HG02943 (cell line): ENCODE measurements at regions not wholly inside any gene's neighbourhood (a gene's known extent, or its start where the extent isn't known, plus 50 kb on each side); places are given as distances from the start of the nearest gene placed in this dataset.
"Not testable (repeated sequence)": the region's sequence is repeated elsewhere in the genome, so short reads cannot be mapped to it uniquely, and the experiment has no call there.

Source experiments
- ATAC-seq: cut with Tn5 transposase; IDR thresholded peaks from one replicate; pipeline ENCODE4 v1.9.1; 2021; ENCODE audit warnings: mild to moderate bottlenecking, low read depth, moderate library complexity; ENCODE audit not compliant: unreplicated experiment

GRCh38 chr18:1604751-1605150 is 700.1 kb downstream of the ADCYAP1 start:
- ATAC-seq = no peak

GRCh38 chr18:1618364-1618763 is 713.7 kb downstream of the ADCYAP1 start:
- ATAC-seq = no peak

- no peak for ATAC-seq
Measured at GRCh38 chr18:1619507-1619906, 714.8 kb downstream of the ADCYAP1 start.

- no peak for ATAC-seq
Measured at GRCh38 chr18:1624612-1625011, 719.9 kb downstream of the ADCYAP1 start.

GRCh38 chr18:1627494-1627893 is 722.8 kb downstream of the ADCYAP1 start:
- ATAC-seq = no peak

GRCh38 chr18:1648712-1649111 is 744.0 kb downstream of the ADCYAP1 start:
- no peak for ATAC-seq

- no peak for ATAC-seq
Measured at GRCh38 chr18:1652018-1652417, 747.3 kb downstream of the ADCYAP1 start.

- ATAC-seq = no peak
Measured at GRCh38 chr18:1653873-1654272, 749.2 kb downstream of the ADCYAP1 start.

GRCh38 chr18:1657876-1658275 is 753.2 kb downstream of the ADCYAP1 start:
- no peak for ATAC-seq

- no peak for ATAC-seq
Measured at GRCh38 chr18:1658908-1659566, 754.4 kb downstream of the ADCYAP1 start.

- ATAC-seq = no peak
Measured at GRCh38 chr18:1663879-1664705, 759.4 kb downstream of the ADCYAP1 start.

- no peak for ATAC-seq
Measured at GRCh38 chr18:1665079-1665478, 760.4 kb downstream of the ADCYAP1 start.

- no peak for ATAC-seq
Measured at GRCh38 chr18:1668279-1668678, 763.6 kb downstream of the ADCYAP1 start.

- not testable (repeated sequence) for ATAC-seq
Measured at GRCh38 chr18:1671710-1672109, 767.0 kb downstream of the ADCYAP1 start.

- ATAC-seq = no peak
Measured at GRCh38 chr18:1676387-1676786, 771.7 kb downstream of the ADCYAP1 start.

GRCh38 chr18:1680108-1680507 is 775.4 kb downstream of the ADCYAP1 start:
- ATAC-seq = no peak

GRCh38 chr18:1691863-1692262 is 787.2 kb downstream of the ADCYAP1 start:
- no peak for ATAC-seq

- no peak for ATAC-seq
Measured at GRCh38 chr18:1708006-1708405, 803.3 kb downstream of the ADCYAP1 start.

GRCh38 chr18:1710114-1710513 is 805.4 kb downstream of the ADCYAP1 start:
- no peak for ATAC-seq

GRCh38 chr18:1732143-1732542 is 827.5 kb downstream of the ADCYAP1 start:
- ATAC-seq = no peak

- no peak for ATAC-seq
Measured at GRCh38 chr18:1746131-1746530, 825.2 kb downstream of the METTL4 start.

GRCh38 chr18:1751249-1751648 is 820.1 kb downstream of the METTL4 start:
- ATAC-seq = no peak
